HepG2 (cell line): ENCODE measurements at regions not wholly inside any gene's neighbourhood (a gene's known extent, or its start where the extent isn't known, plus 50 kb on each side); places are given as distances from the start of the nearest gene placed in this dataset.

Source experiments
- ATAC-seq: fragments of 200-7000 bp; cut with Tn5 transposase; 3 replicates; pipeline ENCODE4 v1.9.1; 2020; ENCODE audit warnings: mild to moderate bottlenecking, moderate library complexity
- BruUV-seq: library from RNA; stranded (reverse); fragments of 400-500 nt; replicated peaks from 2 replicates; lab custom pipeline; 2021; lab: Mats Ljungman, UMichigan
- CTCF ChIA-PET: fragments of 300-600 bp; formaldehyde crosslinking; extraction: SDS; loops from one replicate; lab custom pipeline; 2021; ENCODE audit warnings: low total read pairs, inconsistent platforms, low intra/inter-chr PET ratio; lab: Yijun Ruan, JAX
- POLR2A ChIA-PET: fragments of 350-600 bp; sonication (Branson Sonifier 250); formaldehyde crosslinking; loops from one replicate; lab custom pipeline; 2020; ENCODE audit warnings: antibody characterized with exemption, inconsistent platforms; lab: Yijun Ruan, JAX
- DNase-seq: peaks from one replicate; pipeline ENCODE4 v3.0.0-alpha.2; 2015; ENCODE audit warnings: low spot score
- FAIRE-seq: peaks from 3 replicates; lab custom pipeline; 2011; peaks lifted over from hg19 to GRCh38; lab: Jason Lieb, UNC
- H2AFZ ChIP-seq: one replicate; pipeline ENCODE4 v1.6.1; 2011; ENCODE audit warnings: low read length, inconsistent platforms
- H3K27ac ChIP-seq: fragments of 300-600 bp; 3 replicates; pipeline ENCODE4 v1.8.0; 2011; ENCODE audit warnings: mixed run types, mild to moderate bottlenecking, mixed read lengths, low read length, inconsistent platforms; ENCODE audit not compliant: insufficient read depth; ENCODE audit errors: extremely low read length
- H3K27me3 ChIP-seq, 2 experiments: fragments of 200-600 bp in 1 of 2; 2 replicates in 1 of 2; 3 replicates in 1 of 2; pipeline versions ENCODE4 v1.6.0 to v1.8.0; 2011; ENCODE audit warnings: low read length in 2 of 2, mild to moderate bottlenecking in 2 of 2, moderate library complexity in 2 of 2, inconsistent platforms in 1 of 2; ENCODE audit not compliant: insufficient read depth in 2 of 2, control insufficient read depth in 1 of 2
- H3K36me3 ChIP-seq, 2 experiments: fragments of 200-600 bp in 1 of 2; replicated peaks in 1 of 2; 2 replicates in 1 of 2; 3 replicates in 1 of 2; pipeline versions ENCODE4 v1.5.1 to v1.8.0; 2011; ENCODE audit warnings: low read length in 2 of 2, inconsistent platforms in 1 of 2; ENCODE audit not compliant: insufficient read depth in 2 of 2, control insufficient read depth in 1 of 2
- H3K4me1 ChIP-seq: 2 replicates; pipeline ENCODE4 v1.5.1; 2012; ENCODE audit warnings: low read length, inconsistent platforms; ENCODE audit not compliant: insufficient read depth
- H3K4me2 ChIP-seq: 2 replicates; pipeline ENCODE4 v1.6.0; 2011; ENCODE audit warnings: low read depth, low read length, inconsistent platforms
- H3K4me3 ChIP-seq, 3 experiments: fragments of 200-600 bp in 1 of 3; sonication (generic), shearing (Covaris generic) in 1 of 3; replicated peaks in 1 of 3; 2 replicates each; pipeline ENCODE4 v1.5.1; 2011 to 2016; ENCODE audit warnings: low read length in 3 of 3, inconsistent platforms in 2 of 3, low read depth in 2 of 3, mild to moderate bottlenecking in 2 of 3, control low read depth in 1 of 3, mixed read lengths in 1 of 3; ENCODE audit not compliant: insufficient read depth in 1 of 3
- H3K79me2 ChIP-seq: one replicate; pipeline ENCODE4 v1.6.1; 2011; ENCODE audit warnings: low read length, inconsistent platforms; ENCODE audit not compliant: insufficient read depth
- H3K9ac ChIP-seq: 2 replicates; pipeline ENCODE4 v1.6.0; 2011; ENCODE audit warnings: mild to moderate bottlenecking, low read depth, low read length, inconsistent platforms; ENCODE audit not compliant: insufficient read depth
- H3K9me3 ChIP-seq: 2 replicates; pipeline ENCODE4 v1.5.1; 2012; ENCODE audit warnings: mild to moderate bottlenecking, low read length
- H4K20me1 ChIP-seq: 2 replicates; pipeline ENCODE4 v1.6.0; 2011; ENCODE audit warnings: inconsistent platforms, mild to moderate bottlenecking, low read length, moderate library complexity; ENCODE audit not compliant: insufficient read depth
- EED ChIP-seq: sonication (generic); formaldehyde crosslinking; IDR thresholded peaks from 2 replicates; pipeline ENCODE4 v1.5.0; 2020; ENCODE audit warnings: mild to moderate bottlenecking, missing genetic modification reagents
- KAT7 ChIP-seq: IDR thresholded peaks from 2 replicates; pipeline ENCODE4 v1.6.1; 2018; ENCODE audit warnings: borderline replicate concordance, missing compliant biosample characterization
- KLF15 ChIP-seq: sonication (generic); formaldehyde crosslinking; IDR thresholded peaks from 2 replicates; pipeline ENCODE4 v1.8.1; 2023; ENCODE audit warnings: borderline replicate concordance, mild to moderate bottlenecking, inconsistent platforms, missing genetic modification reagents, mixed read lengths
- SOX6 ChIP-seq, 2 experiments: fragments of 450-650 bp in 1 of 2; sonication (generic) in 1 of 2; formaldehyde crosslinking in 1 of 2; IDR thresholded peaks; 2 replicates each; pipeline versions ENCODE4 v1.4.0 to v1.6.1; 2017 to 2020; ENCODE audit warnings: antibody characterized with exemption in 1 of 2, mild to moderate bottlenecking in 1 of 2, missing genetic modification reagents in 1 of 2
- ZNF205 ChIP-seq: IDR thresholded peaks from 2 replicates; pipeline ENCODE4 v1.6.1; 2018; ENCODE audit warnings: missing biosample characterization, missing genetic modification reagents
- ZNF24 ChIP-seq: fragments of 450-650 bp; IDR thresholded peaks from 2 replicates; pipeline ENCODE4 v1.6.1; 2017; ENCODE audit warnings: antibody characterized with exemption, mild to moderate bottlenecking
- ZNF776 ChIP-seq: sonication (generic); formaldehyde crosslinking; IDR thresholded peaks from 2 replicates; pipeline ENCODE4 v1.4.0; 2020; ENCODE audit warnings: mild to moderate bottlenecking, missing genetic modification reagents
- ZNF792 ChIP-seq: IDR thresholded peaks from 2 replicates; pipeline ENCODE4 v1.6.1; 2016
- WGBS: methylation state at CpG from one replicate; pipeline ENCODE4 v1.1.6; 2017; ENCODE audit warnings: low lambda C conversion rate; 5-methylcytosine and 5-hydroxymethylcytosine counted together
- in situ Hi-C: cut with HindIII; loops from 2 replicates; pipeline ENCODE4 v1.10.0; 2017; ENCODE audit warnings: low pct_unique_long_range_greater_than_20kb; ENCODE audit not compliant: extremely low pct_ligation_motif_present
- intact Hi-C: fragments of 100-400 bp; cut with micrococcal nuclease; formaldehyde crosslinking; loops from one replicate; pipeline ENCODE4 v1.10.0; 2022; ENCODE audit not compliant: unreplicated experiment
- TF ChIP-seq, protein P1 (sequence below): sonication (generic); formaldehyde crosslinking; IDR thresholded peaks from 2 replicates; pipeline ENCODE4 v1.4.0; 2020; ENCODE audit warnings: missing genetic modification reagents, mild to moderate bottlenecking, borderline replicate concordance
- TF ChIP-seq, protein P2 (sequence below): sonication (generic); formaldehyde crosslinking; IDR thresholded peaks from 2 replicates; pipeline ENCODE4 v1.8.0; 2022; ENCODE audit warnings: mild to moderate bottlenecking, missing genetic modification reagents, moderate library complexity
- TF ChIP-seq, protein P3 (sequence below): sonication (generic); formaldehyde crosslinking; IDR thresholded peaks from 2 replicates; pipeline ENCODE4 v1.5.1; 2020; ENCODE audit warnings: missing genetic modification reagents, mild to moderate bottlenecking, borderline replicate concordance

DNA sequence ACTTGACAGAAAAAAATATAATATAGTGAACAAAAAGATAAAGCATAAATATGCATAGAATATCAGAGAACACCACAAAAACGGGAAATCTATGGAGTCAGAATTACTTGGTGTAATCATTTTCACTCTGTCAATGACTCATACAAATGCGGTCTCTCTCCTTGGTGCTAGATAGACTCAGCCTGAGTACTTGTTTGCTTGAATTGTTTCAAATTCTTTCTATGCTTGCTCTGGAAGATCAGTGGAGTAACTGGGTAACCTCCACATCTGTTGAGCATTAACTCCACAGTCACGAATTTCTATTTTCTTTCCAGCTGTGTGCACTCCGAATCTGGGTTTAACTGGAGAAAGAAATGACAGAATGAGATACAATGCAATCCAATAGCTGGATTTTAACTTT lies 760.4 kb downstream of the ZPLD1 start (continued):
- TF ChIP-seq, protein P1, sequence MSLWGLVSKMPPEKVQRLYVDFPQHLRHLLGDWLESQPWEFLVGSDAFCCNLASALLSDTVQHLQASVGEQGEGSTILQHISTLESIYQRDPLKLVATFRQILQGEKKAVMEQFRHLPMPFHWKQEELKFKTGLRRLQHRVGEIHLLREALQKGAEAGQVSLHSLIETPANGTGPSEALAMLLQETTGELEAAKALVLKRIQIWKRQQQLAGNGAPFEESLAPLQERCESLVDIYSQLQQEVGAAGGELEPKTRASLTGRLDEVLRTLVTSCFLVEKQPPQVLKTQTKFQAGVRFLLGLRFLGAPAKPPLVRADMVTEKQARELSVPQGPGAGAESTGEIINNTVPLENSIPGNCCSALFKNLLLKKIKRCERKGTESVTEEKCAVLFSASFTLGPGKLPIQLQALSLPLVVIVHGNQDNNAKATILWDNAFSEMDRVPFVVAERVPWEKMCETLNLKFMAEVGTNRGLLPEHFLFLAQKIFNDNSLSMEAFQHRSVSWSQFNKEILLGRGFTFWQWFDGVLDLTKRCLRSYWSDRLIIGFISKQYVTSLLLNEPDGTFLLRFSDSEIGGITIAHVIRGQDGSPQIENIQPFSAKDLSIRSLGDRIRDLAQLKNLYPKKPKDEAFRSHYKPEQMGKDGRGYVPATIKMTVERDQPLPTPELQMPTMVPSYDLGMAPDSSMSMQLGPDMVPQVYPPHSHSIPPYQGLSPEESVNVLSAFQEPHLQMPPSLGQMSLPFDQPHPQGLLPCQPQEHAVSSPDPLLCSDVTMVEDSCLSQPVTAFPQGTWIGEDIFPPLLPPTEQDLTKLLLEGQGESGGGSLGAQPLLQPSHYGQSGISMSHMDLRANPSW (CRISPR knock-in tag): no peak
- TF ChIP-seq KLF15 (CRISPR knock-in tag): no peak
- TF ChIP-seq ZNF792 (CRISPR knock-in tag): no peak
- no peak for TF ChIP-seq ZNF24

DNA sequence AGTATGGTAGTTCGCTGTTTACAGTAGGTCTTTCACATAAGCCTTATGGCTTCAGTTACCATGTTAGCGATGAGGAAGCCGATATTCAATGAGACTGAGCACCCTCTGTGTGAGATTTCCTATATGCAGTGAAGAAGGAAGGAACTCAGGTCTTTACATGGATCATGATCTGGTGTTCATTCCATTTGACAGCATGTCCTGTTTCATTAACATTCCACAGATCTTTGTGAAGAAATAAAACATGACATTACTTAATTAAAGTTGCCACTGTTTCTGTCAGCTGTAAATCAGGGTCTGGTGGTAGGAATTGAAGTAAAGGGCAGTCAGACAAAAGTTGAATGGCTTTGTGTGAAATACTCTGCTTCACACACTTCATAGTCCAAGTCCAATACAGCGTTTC lies 768.6 kb downstream of the ZPLD1 start:
- no peak overlapping the region for H3K27ac ChIP-seq
- CTCF ChIA-PET: no interaction called here
- FAIRE-seq: no peak

More for the DNA sequence above, 768.6 kb downstream of the ZPLD1 start:
- Histone ChIP-seq H2AFZ (no peak overlapping the region), H3K27me3 (no peaks in the 10 kb centered on the region), H3K4me1 (no peaks in the 10 kb centered on the region), H3K9me3 (no peaks in the 10 kb centered on the region), H3K4me2 (no peak overlapping the region), H3K9ac (no peak overlapping the region), H4K20me1 (no peaks in the 10 kb centered on the region), H3K79me2 (no peaks in the 10 kb centered on the region), H3K4me3 (no peak overlapping the region), H3K36me3 (no peaks in the 10 kb centered on the region)
- POLR2A ChIA-PET: no interaction called here
- intact Hi-C loops: no loop called here
- TF ChIP-seq SOX6 (IDR thresholded peaks at IDR 0.05): no peak
- TF ChIP-seq SOX6 (CRISPR knock-in tag; IDR thresholded peaks at IDR 0.05): no peak
- TF ChIP-seq, protein P2, sequence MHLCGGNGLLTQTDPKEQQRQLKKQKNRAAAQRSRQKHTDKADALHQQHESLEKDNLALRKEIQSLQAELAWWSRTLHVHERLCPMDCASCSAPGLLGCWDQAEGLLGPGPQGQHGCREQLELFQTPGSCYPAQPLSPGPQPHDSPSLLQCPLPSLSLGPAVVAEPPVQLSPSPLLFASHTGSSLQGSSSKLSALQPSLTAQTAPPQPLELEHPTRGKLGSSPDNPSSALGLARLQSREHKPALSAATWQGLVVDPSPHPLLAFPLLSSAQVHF (CRISPR knock-in tag): no peak
- no peak for TF ChIP-seq ZNF776 (CRISPR knock-in tag)
- TF ChIP-seq, protein P3, sequence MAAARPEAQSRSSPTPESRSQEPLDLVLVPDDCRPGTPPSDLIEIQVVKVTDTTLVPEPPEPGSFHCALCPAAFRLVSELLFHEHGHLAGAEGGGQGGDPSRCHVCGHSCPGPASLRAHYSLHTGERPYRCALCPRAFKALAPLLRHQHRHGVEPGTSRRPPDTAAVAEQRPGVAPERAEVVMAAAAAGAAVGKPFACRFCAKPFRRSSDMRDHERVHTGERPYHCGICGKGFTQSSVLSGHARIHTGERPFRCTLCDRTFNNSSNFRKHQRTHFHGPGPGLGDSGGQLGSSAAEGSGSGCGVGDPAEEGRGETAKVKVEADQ (CRISPR knock-in tag): no peak
- no peak for TF ChIP-seq ZNF205 (CRISPR knock-in tag)
- TF ChIP-seq EED (CRISPR knock-in tag): no peak
- no peak for TF ChIP-seq KAT7 (CRISPR knock-in tag)
- ATAC-seq (no peak), DNase-seq (no peak)
- BruUV-seq: no TSS peak
- 31% methylated on average over 4 of the region's 4 CpGs for WGBS
- in situ Hi-C loops: no loop called here
